Gastroesophageal sphincter (tissue), 4 donors: ENCODE measurements at regions not wholly inside any gene's neighbourhood (a gene's known extent, or its start where the extent isn't known, plus 50 kb on each side); places are given as distances from the start of the nearest gene placed in this dataset.

ENCODE experiments used
- ATAC-seq: fragments of 150-250 bp; one replicate; pipeline ENCODE4 v1.9.1; 2016; ENCODE audit warnings: mild to moderate bottlenecking, moderate library complexity
- H3K27ac ChIP-seq, 4 donors: fragments of 200-600 bp; sonication (generic) in 3 of 4; 1 replicate in 3 of 4; 2 replicates in 1 of 4; pipeline ENCODE4 v1.5.1; 2016 to 2019
- H3K27me3 ChIP-seq: fragments of 200-600 bp; sonication (generic); one replicate; pipeline ENCODE4 v1.5.1; 2019
- H3K36me3 ChIP-seq, 2 donors: fragments of 200-600 bp; sonication (generic); one replicate each; pipeline ENCODE4 v1.5.1; 2019; ENCODE audit warnings: control low read depth in 1 of 2
- H3K4me1 ChIP-seq, 3 donors: fragments of 200-600 bp; sonication (generic); 1 replicate in 2 of 3; 2 replicates in 1 of 3; pipeline ENCODE4 v1.5.1; 2016 to 2019; ENCODE audit warnings: control low read depth in 2 of 3
- H3K4me3 ChIP-seq, 2 donors: fragments of 200-600 bp; sonication (generic); one replicate each; pipeline ENCODE4 v1.5.1; 2019; ENCODE audit warnings: mild to moderate bottlenecking in 1 of 2, moderate library complexity in 1 of 2
- H3K9me3 ChIP-seq, 3 donors: fragments of 200-600 bp; sonication (generic); one replicate each; pipeline ENCODE4 v1.5.1; 2017 to 2019; ENCODE audit warnings: control low read depth in 2 of 3
- CTCF ChIP-seq, 4 experiments: fragments of 200-600 bp in 2 of 4; fragments of 450-650 bp in 2 of 4; sonication (generic) in 1 of 4; IDR thresholded peaks; one replicate each; pipeline ENCODE4 v1.5.1; 2017 to 2019; ENCODE audit warnings: antibody characterized with exemption in 4 of 4, mild to moderate bottlenecking in 2 of 4, moderate library complexity in 2 of 4
- EP300 ChIP-seq: sonication (generic); formaldehyde crosslinking; IDR thresholded peaks from one replicate; pipeline ENCODE4 v1.6.1; 2017; ENCODE audit warnings: antibody characterized with exemption, mild to moderate bottlenecking
- POLR2A ChIP-seq, 2 donors: fragments of 450-650 bp; IDR thresholded peaks; one replicate each; pipeline ENCODE4 v1.6.1; 2017; ENCODE audit warnings: antibody characterized with exemption in 2 of 2, mild to moderate bottlenecking in 2 of 2, moderate library complexity in 1 of 2
- POLR2AphosphoS5 ChIP-seq: sonication (generic); formaldehyde crosslinking; IDR thresholded peaks from one replicate; pipeline ENCODE4 v1.6.1; 2017; ENCODE audit warnings: antibody characterized with exemption
- WGBS, 2 donors: methylation state at CpG; one replicate each; pipeline ENCODE4 v1.1.5; 2018; ENCODE audit warnings: low coverage in 1 of 2; 5-methylcytosine and 5-hydroxymethylcytosine counted together

DNA sequence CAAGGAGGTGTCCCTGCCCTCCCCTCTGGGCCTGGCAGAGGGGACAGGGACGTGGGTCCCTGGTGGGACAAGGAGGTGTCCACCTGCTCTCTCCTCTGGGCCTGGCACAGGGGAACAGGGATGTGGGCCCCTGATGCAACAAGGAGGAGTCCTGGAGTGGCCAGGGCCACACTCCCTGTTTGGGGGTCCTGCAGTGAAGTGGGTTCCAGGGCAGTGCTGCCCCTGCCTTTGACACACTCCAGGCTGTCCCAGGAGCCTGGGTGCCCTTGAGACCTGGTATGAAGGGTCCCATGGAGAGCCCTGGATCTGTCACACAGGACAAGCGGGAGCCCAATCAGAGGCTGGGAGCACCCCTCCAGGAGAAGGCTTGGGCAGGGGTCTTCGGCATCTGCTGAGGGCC lies 75.8 kb upstream of the GPC1 start:
- TF ChIP-seq EP300 (no peak), CTCF (IDR thresholded peaks at IDR 0.05) (no peak), POLR2AphosphoS5 (no peak), POLR2A (IDR thresholded peaks at IDR 0.05) (no peak)
- no CpG with 5 or more reads among the region's 3 CpGs for WGBS, 2 donors
- Histone ChIP-seq H3K27ac (no peak overlapping the region), H3K9me3 (peaks cover 0 to 26% (median 0%) of the 10 kb centered on the region in 3 donors), H3K4me1 (peaks cover 0 to 16% (median 0%) of the 10 kb centered on the region in 3 donors), H3K27me3 (no peaks in the 10 kb centered on the region), H3K4me3 (no peak overlapping the region), H3K36me3 (no peaks in the 10 kb centered on the region)
- ATAC-seq, result no peak

DNA sequence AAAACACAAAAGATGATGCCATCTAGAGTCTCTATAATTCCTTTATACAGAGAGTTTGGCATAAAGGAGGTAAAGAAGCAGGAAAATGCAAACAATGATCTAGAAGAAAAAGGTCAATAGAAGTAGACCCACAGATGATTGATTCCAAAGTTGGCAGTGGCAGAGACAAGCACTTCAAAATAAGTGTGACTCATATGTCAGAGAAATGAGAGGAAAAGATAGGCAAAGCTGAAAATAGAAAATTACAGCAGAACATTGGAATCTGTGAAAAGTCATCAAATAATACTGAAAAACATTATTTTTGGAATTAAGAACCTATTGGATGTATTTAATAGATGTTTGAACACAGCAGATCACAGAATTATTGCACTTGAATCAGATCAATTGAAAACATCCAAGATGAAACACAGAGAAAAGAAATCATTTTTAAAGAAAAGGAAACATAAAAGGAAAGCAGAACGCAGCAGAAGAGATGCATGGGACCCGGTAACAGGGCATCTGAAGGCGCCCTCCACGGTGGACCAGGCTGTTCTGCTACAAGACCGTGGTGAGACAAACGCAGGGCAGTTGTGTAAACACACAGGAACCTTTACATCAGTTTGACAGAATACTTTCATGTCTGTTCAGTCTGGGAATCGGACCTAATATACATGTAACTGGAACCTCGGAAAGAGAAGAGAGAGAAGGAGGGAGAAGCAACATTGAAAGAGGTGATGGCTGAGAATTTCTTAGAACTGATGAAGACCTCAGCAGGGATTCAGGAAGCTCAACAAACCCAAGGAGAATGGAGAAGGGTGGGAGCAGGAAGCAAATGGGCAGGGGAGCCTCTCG lies 74.6 kb upstream of the GPC1 start:
- H3K27me3 ChIP-seq, result no peaks in the 10 kb centered on the region
- H3K4me1 ChIP-seq, result peaks cover 0 to 16% (median 0%) of the 10 kb centered on the region in 3 donors
- H3K9me3 ChIP-seq, result peaks cover 0 to 26% (median 0%) of the 10 kb centered on the region in 3 donors
- ATAC-seq, result no peak
- no peak overlapping the region for H3K27ac ChIP-seq
- no peak overlapping the region for H3K4me3 ChIP-seq
- 88 to 89% methylated on average over 8 to 9 of the region's 9 CpGs for WGBS, 2 donors
- no peaks in the 10 kb centered on the region for H3K36me3 ChIP-seq
- TF ChIP-seq POLR2AphosphoS5 (no peak), EP300 (no peak), CTCF (IDR thresholded peaks at IDR 0.05) (no peak), POLR2A (IDR thresholded peaks at IDR 0.05) (no peak)

- Histone ChIP-seq H3K36me3 (no peaks in the 10 kb centered on the region), H3K4me3 (no peak overlapping the region), H3K9me3 (peaks cover 0 to 26% (median 0%) of the 10 kb centered on the region in 3 donors), H3K27ac (no peak overlapping the region), H3K4me1 (peaks cover 0 to 16% (median 0%) of the 10 kb centered on the region in 3 donors), H3K27me3 (no peaks in the 10 kb centered on the region)
- TF ChIP-seq POLR2AphosphoS5 (no peak), EP300 (no peak), POLR2A (IDR thresholded peaks at IDR 0.05) (no peak)
- ATAC-seq, result no peak
- WGBS, 2 donors, result 83% methylated on average over 1 of the region's 10 CpGs; no CpG with 5 or more reads in 1 of the 2 donors
Observed at GRCh38 chr2:240362216-240362755, 73.2 kb upstream of the GPC1 start.

DNA sequence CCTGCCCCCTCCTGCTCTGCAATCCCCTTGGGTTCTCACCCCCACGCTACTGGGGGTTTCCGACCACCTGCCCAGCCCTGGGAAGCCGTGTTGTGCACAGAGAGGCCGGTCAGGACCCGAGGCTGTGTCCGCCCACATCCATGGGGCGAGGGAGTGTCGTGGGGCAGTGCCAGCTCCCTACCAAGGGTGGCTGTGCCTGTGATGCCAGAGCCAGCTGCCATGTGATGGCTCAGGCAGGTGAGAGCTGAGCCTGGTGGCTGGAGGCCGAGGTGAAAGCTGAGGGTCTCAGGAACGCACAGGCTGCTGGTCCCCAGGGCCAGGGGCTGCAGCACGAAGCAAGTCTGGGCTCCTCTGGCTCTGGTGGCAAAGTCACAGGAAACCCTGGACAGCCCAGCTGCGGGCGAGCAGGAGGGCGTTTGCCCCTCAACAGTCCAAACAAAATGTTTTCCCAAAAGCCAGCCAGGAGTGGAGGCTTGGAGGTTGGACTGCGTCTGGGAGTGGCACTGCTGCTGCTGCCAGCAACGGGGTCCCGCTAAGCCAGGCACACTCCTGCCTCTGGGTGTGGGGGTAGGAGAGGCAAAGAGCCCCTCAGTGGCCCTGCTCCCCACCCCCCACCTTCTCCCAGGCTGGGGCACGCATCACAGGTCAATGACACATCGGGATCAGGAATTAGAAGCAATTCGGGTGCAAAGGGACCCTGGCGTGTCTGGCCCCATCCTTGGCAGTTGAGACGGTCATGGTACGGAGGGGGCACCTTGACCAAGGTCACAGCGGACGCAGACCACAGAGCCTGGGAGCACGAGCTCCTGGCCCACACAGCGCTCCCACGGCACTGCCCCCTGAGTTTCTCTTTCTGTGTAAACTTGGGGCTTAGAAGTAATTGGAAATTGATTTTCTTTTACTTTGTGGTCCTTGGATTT lies 72.4 kb upstream of the GPC1 start:
- WGBS, 2 donors, result 40 to 87% methylated on average over 1 to 7 of the region's 28 CpGs
- H3K27ac ChIP-seq, result no peak overlapping the region
- H3K36me3 ChIP-seq, result no peaks in the 10 kb centered on the region
- no peak overlapping the region for H3K4me3 ChIP-seq
- no peaks in the 10 kb centered on the region for H3K27me3 ChIP-seq
- peaks cover 0 to 16% (median 0%) of the 10 kb centered on the region in 3 donors for H3K4me1 ChIP-seq
- H3K9me3 ChIP-seq, result peaks cover 0 to 26% (median 0%) of the 10 kb centered on the region in 3 donors
- no peak for ATAC-seq
- TF ChIP-seq POLR2A (IDR thresholded peaks at IDR 0.05) (no peak), EP300 (no peak), CTCF (IDR thresholded peaks at IDR 0.05) (no peak), POLR2AphosphoS5 (no peak)
